ENCODE measurements at regions not wholly inside any gene's neighbourhood (a gene's known extent, or its start where the extent isn't known, plus 50 kb on each side); places are given as distances from the start of the nearest gene placed in this dataset.

- Histone ChIP-seq H3K36me3 (ENCODE audit: low read depth) (no peaks in the 10 kb centered on the region), H3K9me3 (peaks cover 4% of the 10 kb centered on the region), H3K4me3 (no peak overlapping the region), H3K4me1 (ENCODE audit: low read depth) (no peaks in the 10 kb centered on the region)
- no peak for TF ChIP-seq CTCF (IDR thresholded peaks at IDR 0.05)
- DNase-seq = no peak
- intact Hi-C loops (cut with DNase I, micrococcal nuclease) = no loop called here
- ATAC-seq = no peak
Observed at GRCh38 chrX:4830880-4831557, 1117.6 kb upstream of the PRKX start.

- DNase-seq (no peak), ATAC-seq (no peak)
- no peak for TF ChIP-seq CTCF (IDR thresholded peaks at IDR 0.05)
- H3K36me3 ChIP-seq (ENCODE audit: low read depth) = no peaks in the 10 kb centered on the region
- no peaks in the 10 kb centered on the region for H3K9me3 ChIP-seq
- H3K4me3 ChIP-seq = no peak overlapping the region
- H3K4me1 ChIP-seq (ENCODE audit: low read depth) = no peaks in the 10 kb centered on the region
- intact Hi-C loops (cut with DNase I, micrococcal nuclease) = no loop called here
Observed at GRCh38 chrX:4825550-4825949, 1112.1 kb upstream of the PRKX start.

GRCh38 chrX:4809571-4809970 is 1096.1 kb upstream of the PRKX start:
- Histone ChIP-seq H3K4me3 (no peak overlapping the region), H3K9me3 (no peaks in the 10 kb centered on the region), H3K4me1 (ENCODE audit: low read depth) (no peaks in the 10 kb centered on the region), H3K36me3 (ENCODE audit: low read depth) (no peaks in the 10 kb centered on the region)
- ATAC-seq (no peak), DNase-seq (no peak)
- no peak for TF ChIP-seq CTCF (IDR thresholded peaks at IDR 0.05)
- intact Hi-C loops (cut with DNase I, micrococcal nuclease) = no loop called here

GRCh38 chrX:4805502-4805901 is 1092.1 kb upstream of the PRKX start:
- Histone ChIP-seq H3K4me1 (ENCODE audit: low read depth) (no peaks in the 10 kb centered on the region), H3K4me3 (no peak overlapping the region), H3K36me3 (ENCODE audit: low read depth) (no peaks in the 10 kb centered on the region), H3K9me3 (no peaks in the 10 kb centered on the region)
- no peak for TF ChIP-seq CTCF (IDR thresholded peaks at IDR 0.05)
- intact Hi-C loops (cut with DNase I, micrococcal nuclease) = no loop called here
- ATAC-seq (no peak), DNase-seq (no peak)

- Histone ChIP-seq H3K36me3 (ENCODE audit: low read depth) (no peaks in the 10 kb centered on the region), H3K4me1 (ENCODE audit: low read depth) (no peaks in the 10 kb centered on the region), H3K9me3 (no peaks in the 10 kb centered on the region), H3K4me3 (no peak overlapping the region)
- TF ChIP-seq CTCF (IDR thresholded peaks at IDR 0.05) = no peak
- DNase-seq (no peak), ATAC-seq (no peak)
- intact Hi-C loops (cut with DNase I, micrococcal nuclease) = no loop called here
Observed at GRCh38 chrX:4800756-4801155, 1087.3 kb upstream of the PRKX start.

- no peak for ATAC-seq
- Histone ChIP-seq H3K36me3 (ENCODE audit: low read depth) (no peaks in the 10 kb centered on the region), H3K4me3 (no peak overlapping the region), H3K9me3 (no peaks in the 10 kb centered on the region), H3K4me1 (ENCODE audit: low read depth) (no peaks in the 10 kb centered on the region)
- no peak for TF ChIP-seq CTCF (IDR thresholded peaks at IDR 0.05)
- intact Hi-C loops (cut with DNase I, micrococcal nuclease) = no loop called here
- DNase-seq = no peak
Observed at GRCh38 chrX:4787971-4788370, 1074.5 kb upstream of the PRKX start.

Measured in mucosa of descending colon (tissue), 3 donors.